ENCODE measurements at regions not wholly inside any gene's neighbourhood (a gene's known extent, or its start where the extent isn't known, plus 50 kb on each side); places are given as distances from the start of the nearest gene placed in this dataset.
"Not testable (repeated sequence)": the region's sequence is repeated elsewhere in the genome, so short reads cannot be mapped to it uniquely, and the experiment has no call there.

DNA sequence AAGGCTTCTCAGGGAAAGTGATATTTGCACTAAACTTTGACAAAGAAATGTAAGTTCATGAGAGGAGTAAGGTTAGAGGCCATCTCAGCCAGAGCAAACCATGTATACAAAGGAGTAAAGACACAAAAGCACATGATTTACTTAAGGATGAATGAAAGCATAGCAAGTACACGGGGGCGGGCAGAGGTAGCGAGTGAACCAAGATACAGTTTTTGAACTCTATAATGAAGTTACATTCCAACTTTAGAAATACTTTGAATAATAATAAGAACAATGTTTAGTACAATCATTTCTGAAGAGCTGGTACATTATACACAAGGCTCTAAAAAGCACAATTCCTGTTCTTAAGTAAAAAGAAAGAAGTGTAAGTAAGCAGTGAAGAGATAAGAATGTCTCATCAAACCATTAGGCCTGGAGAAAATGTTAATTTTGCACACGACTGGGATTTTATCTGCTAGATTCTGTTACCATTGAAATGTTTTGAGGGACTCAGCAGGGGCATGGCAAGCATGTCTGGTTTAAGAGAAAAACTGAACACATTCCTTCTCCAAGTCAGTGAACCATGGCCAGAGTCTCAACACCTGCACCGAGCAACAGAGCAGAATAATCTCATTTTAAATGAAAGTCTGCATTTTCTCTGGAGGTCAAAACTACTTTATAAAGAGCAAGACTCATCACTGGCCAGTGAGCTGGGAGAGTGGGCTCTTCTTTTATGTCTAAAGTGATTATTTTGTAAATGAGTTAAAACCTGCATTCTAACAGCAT, 147.6 kb upstream of the TRPM3 start:
- DNase-seq: no peak

DNA sequence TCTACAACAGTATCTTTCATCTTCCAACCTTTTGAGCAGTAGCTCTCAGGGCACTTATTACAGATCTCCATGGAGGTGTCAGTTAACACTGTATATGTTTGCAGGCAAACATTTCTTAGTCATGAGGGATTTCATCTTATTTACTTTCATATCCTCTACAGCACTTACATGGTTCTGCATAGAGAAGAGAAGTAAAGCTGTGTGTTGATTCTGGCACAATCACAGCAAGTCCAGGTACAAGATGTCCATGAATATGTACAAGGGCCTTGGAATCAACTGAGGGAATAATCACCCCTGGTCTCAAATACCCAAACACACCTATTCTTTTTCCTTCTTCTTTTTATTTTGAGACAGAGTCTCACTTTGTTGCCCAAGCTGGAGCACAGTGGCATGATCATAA, 142.0 kb upstream of the TRPM3 start:
- DNase-seq: no peak

DNA sequence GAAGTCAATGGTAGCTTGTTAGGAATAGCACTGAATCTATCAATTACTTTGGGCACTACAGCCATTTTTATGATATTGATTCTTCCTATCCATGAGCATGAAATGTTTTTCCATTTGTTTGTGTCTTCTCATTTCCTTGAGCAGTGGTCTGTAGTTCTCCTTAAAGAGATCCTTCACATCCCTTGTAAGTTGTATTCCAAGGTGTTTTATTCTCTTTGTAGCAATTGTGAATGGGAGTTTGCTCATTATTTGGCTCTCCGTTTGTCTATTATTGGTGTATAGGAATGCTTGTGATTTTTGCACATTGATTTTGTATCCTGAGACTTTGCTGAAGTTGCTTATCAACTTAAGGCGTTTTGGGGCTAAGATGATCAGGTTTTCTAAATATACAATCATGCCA, 139.0 kb upstream of the TRPM3 start:
- DNase-seq: not testable (repeated sequence)

GRCh38 chr9:71254592-71255277, 133.3 kb upstream of the TRPM3 start:
- DNase-seq: no peak

DNA sequence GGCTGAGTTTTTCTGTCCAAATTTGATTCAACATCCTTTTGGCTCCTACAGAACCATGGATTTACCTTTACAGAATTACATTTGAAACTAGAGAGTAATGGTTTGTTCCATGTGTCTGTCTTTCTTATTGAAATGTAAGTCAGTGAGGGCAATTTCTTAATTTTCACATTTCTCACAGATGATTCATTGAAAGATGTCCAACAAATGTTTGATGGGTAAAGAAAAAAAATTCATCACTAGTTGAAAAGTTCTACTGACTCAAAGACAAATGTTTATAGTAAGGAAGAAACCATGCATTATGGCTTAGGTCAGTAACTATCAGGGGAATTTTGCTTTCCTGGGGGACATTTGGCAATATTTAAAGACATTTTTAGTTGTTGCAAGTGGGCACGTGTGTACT, 131.6 kb upstream of the TRPM3 start:
- DNase-seq: no peak

DNA sequence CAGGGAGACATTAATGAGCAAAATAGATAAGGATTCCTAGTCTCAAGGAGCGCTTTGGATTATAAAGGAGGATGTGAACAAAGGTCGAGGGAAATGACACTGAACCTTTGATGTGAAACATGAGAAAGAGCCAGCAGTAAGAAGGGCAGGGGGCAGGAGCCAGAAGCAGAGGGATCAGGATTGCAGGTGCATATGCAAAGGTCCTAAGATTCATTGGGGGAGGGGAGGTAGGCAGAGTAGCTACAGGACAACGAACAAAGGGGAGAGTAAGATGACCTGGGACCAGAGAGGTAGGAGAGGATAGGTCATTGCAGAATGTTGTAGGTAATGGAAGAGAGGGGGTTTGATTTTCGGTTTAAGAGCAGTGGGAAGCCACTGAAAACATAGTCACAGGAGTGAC, 129.2 kb upstream of the TRPM3 start:
- no peak for DNase-seq

- peak; percentile 0 for DNase-seq
These were observed 128.4 kb upstream of the TRPM3 start for GRCh38 chr9:71249729-71250317.

GRCh38 chr9:71245651-71246050, 124.2 kb upstream of the TRPM3 start:
- DNase-seq: no peak

GRCh38 chr9:71243951-71244350, 122.5 kb upstream of the TRPM3 start:
- DNase-seq: no peak

DNA sequence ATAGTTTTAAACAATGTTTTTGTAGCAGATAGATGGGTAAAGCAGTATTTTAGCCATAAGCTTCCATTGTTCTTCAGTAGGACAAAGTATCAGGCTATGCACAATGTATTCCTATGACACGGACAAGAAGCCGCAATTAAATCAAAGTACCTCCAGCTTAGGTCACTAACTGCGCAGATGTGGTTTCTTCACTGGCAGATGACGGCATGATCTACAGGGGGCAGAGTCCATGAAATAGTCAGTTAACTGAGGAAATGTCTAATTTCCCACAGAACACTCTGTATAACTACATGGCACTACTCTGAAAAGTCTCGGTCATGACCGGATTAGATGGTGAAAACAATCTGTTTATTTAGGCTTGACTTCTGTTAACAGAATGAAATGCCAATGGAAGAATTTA, 120.7 kb upstream of the TRPM3 start:
- no peak for DNase-seq

GRCh38 chr9:71237051-71237450, 115.6 kb upstream of the TRPM3 start:
- DNase-seq: no peak

DNA sequence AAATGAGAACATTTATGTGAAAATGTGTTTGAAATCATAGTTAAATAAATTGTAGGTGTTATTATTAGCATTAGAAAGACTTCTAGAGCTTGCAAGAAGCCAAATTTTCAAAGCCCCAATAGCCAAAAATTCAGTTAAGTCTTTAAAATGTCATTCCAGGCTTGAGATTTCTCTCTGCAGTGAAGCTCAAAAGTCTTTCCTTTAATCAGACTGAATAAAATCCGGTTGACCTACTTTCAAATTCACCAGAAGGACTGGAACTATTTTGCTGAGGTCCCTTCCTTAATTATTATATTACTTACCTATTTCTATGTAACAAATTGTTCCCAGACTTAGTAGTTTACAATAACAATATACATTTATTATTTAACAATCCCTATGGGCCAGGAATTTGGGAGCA, 112.2 kb upstream of the TRPM3 start:
- DNase-seq: no peak

- DNase-seq: no peak
These were observed 102.6 kb upstream of the TRPM3 start for GRCh38 chr9:71223953-71224538.

DNA sequence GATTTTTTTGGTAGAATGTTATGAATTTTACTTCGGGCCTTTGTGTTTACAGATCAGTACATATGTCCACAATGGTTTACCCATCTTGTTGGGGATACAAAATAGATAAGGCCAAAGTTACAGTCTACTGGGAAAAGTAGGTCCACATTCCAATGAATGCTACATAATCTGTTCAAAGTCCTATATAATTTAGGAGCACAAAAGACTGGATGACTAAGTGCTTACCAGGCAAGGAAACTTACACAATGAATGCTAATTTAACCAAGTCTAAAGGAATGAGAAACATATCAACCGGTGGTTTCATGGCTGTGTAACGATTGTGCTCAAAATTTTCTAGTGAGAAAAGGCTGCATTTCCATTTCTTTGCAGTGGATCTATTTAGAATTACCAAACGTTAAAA, 97.4 kb upstream of the TRPM3 start:
- DNase-seq: no peak

DNA sequence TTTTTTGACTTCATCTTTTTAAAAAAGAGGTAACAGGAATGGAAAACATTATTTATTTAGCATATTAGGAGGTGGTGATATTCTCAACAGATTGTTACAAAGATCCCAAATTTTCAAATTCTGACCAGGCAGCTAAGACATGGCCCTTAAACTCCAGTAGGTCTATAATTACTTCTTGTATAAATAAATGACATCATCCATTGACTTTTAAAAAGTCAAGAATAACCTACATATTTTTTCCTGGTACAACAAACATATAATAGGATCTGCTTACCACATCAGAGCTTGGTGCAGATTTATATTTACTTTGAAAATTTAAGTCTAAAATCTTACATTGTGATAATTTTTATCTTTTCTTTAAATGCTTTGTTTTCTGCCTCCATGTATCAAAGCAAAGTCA, 92.2 kb upstream of the TRPM3 start:
- DNase-seq: no peak

DNA sequence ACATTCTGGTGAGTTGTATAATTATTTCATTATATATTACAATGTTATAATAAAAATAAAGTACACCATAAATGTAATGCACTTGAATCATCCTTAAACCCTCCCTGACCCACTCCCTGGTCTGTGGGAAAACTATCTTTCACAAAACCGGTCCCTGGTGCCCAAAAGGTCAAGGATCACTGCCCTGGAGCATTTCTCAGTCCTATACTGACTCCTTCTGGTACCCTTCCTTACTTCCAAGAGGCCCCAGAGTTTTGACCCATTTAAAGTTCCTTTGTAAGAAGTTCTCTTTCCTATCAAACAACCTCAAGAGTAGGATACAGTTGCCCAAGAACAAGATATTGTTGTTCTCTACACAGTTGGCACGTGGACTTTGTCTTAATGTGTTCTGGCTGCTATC, 88.9 kb upstream of the TRPM3 start:
- DNase-seq: no peak

DNA sequence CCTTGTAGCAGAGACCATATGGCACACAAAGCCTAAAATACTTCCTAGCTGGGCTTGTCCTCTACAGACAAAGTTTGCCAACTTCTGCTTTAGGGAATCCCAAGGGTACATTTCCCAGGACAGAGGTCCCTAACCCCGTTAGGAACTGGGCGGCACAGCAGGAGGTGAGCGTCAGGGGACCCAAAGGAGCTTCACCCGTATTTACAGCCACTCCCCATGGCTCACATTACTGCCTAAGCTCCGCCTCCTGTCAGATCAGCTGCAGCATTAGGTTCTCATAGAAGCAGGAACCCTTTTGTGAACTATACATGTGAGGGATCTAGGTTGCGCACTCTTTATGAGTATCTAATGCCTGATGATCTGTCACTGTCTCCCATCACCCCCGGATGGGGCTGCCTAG, 88.5 kb upstream of the TRPM3 start:
- DNase-seq: no peak

DNA sequence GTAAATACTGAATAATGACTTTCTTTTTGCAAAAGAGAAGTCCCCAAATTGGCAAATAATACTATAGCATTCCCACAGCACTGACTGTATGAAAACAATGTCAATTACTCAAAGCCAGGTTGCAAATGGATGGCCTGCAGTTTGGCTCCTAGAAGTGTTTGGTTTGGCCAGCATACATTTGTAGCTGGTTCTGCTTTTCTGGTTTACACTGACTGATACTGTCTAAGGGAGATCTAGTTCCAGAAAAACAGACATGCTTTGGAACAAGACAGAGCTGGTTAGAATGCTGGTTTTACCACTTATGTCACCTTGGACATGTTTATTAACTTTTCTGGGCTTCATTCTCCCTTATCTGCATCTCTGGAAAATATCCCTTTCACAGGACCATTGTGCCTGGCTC, 81.5 kb upstream of the TRPM3 start:
- no peak for DNase-seq

DNA sequence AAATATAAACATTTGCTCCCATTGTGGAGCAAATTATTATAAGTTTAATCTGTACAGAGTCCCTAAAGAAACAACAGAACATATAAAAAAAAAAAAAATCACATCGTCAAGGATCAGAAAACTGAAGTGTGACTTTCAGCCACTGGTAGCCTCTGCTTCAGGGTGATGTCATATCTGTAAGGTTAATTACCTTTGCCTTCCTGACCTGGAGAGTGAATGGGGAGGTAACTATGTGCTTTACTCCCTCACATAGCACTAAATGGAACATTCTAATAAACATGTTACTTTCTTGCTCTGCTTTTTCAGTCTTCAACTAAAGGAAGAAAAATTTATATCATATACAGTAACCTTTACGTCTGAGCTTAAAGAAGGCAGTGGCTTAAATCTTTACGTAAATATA, 70.3 kb upstream of the TRPM3 start:
- DNase-seq: no peak

DNA sequence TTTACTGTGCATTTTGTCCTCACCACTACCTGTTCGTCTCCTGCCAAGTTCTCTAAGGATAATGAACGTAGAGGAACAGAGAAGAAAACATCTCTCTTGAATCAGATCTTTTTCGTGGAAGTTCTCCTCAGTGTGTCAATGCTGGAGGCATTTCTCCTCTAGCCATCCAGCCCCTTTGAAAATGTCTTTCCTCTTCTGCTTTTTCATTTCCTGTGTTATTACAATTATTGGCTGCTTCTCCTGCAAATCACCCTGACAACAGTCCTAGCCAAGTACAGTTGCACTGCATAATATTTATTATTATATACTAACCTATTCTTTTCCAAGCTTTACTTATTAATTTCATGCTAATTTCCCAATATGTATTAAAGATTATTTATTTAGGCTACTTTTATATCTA, 61.8 kb upstream of the TRPM3 start:
- DNase-seq: no peak

- no peak for DNase-seq
These were observed 57.8 kb upstream of the TRPM3 start for GRCh38 chr9:71179183-71179582.

GRCh38 chr9:71177901-71178300, 56.5 kb upstream of the TRPM3 start:
- no peak for DNase-seq

- DNase-seq: no peak
These were observed 50.1 kb upstream of the TRPM3 start for GRCh38 chr9:71171517-71171916.
